Prostate gland (tissue), 2 donors: ENCODE measurements at regions not wholly inside any gene's neighbourhood (a gene's known extent, or its start where the extent isn't known, plus 50 kb on each side); places are given as distances from the start of the nearest gene placed in this dataset.
"Not testable (repeated sequence)": the region's sequence is repeated elsewhere in the genome, so short reads cannot be mapped to it uniquely, and the experiment has no call there.

ENCODE experiments used
- DNase-seq: peaks from one replicate; pipeline ENCODE4 v3.0.0-alpha.2; 2019; ENCODE audit warnings: low spot score
- H3K27ac ChIP-seq, 2 donors: fragments of 200-600 bp; sonication (generic); 2 replicates each; pipeline ENCODE4 v1.5.1; 2017 to 2019
- H3K27me3 ChIP-seq: fragments of 200-600 bp; sonication (generic); replicated peaks from 2 replicates; pipeline ENCODE4 v1.5.1; 2019; ENCODE audit not compliant: insufficient read depth
- H3K36me3 ChIP-seq, 2 donors: fragments of 200-600 bp; sonication (generic); 1 replicate in 1 of 2; 2 replicates in 1 of 2; pipeline versions ENCODE4 v1.5.1 to v1.8.1; 2017 to 2019
- H3K4me1 ChIP-seq: fragments of 200-600 bp; sonication (generic); replicated peaks from 2 replicates; pipeline ENCODE4 v1.5.1; 2019
- H3K4me3 ChIP-seq, 2 donors: fragments of 200-600 bp; sonication (generic); 2 replicates each; pipeline ENCODE4 v1.5.1; 2017 to 2019
- H3K9me3 ChIP-seq: fragments of 200-600 bp; sonication (generic); 2 replicates; pipeline ENCODE4 v1.5.1; 2017
- CTCF ChIP-seq, 4 experiments: fragments of 200-600 bp in 2 of 4; fragments of 450-650 bp in 2 of 4; sonication (generic) in 2 of 4; IDR thresholded peaks; 1 replicate in 3 of 4; 2 replicates in 1 of 4; pipeline ENCODE4 v1.5.1; 2016 to 2019; ENCODE audit warnings: antibody characterized with exemption in 4 of 4, mild to moderate bottlenecking in 2 of 4, moderate library complexity in 2 of 4
- POLR2A ChIP-seq: fragments of 450-650 bp; IDR thresholded peaks from one replicate; pipeline ENCODE4 v1.6.1; 2016; ENCODE audit warnings: antibody characterized with exemption, mild to moderate bottlenecking
- POLR2AphosphoS5 ChIP-seq: sonication (generic); formaldehyde crosslinking; IDR thresholded peaks from one replicate; pipeline ENCODE4 v1.6.1; 2017; ENCODE audit warnings: antibody characterized with exemption
- WGBS: methylation state at CpG from one replicate; pipeline ENCODE4 v1.1.5; 2018; 5-methylcytosine and 5-hydroxymethylcytosine counted together
- intact Hi-C: fragments of 100-400 bp; cut with DNase I; formaldehyde crosslinking; loops from one replicate; pipeline ENCODE4 v1.14.2; 2022

GRCh38 chr3:177402533-177402932, 205.3 kb upstream of the TBL1XR1 start:
- no peaks in the 10 kb centered on the region for H3K4me1 ChIP-seq
- no peak overlapping the region for H3K27ac ChIP-seq
- 91% methylated on average over 3 of the region's 3 CpGs for WGBS
- H3K36me3 ChIP-seq = no peaks in the 10 kb centered on the region
- H3K27me3 ChIP-seq = no peaks in the 10 kb centered on the region
- intact Hi-C loops = no loop called here
- no peak for DNase-seq
- TF ChIP-seq CTCF (IDR thresholded peaks at IDR 0.05) (no peak), POLR2A (no peak), POLR2AphosphoS5 (no peak)
- no peak overlapping the region for H3K4me3 ChIP-seq
- no peaks in the 10 kb centered on the region for H3K9me3 ChIP-seq

DNA sequence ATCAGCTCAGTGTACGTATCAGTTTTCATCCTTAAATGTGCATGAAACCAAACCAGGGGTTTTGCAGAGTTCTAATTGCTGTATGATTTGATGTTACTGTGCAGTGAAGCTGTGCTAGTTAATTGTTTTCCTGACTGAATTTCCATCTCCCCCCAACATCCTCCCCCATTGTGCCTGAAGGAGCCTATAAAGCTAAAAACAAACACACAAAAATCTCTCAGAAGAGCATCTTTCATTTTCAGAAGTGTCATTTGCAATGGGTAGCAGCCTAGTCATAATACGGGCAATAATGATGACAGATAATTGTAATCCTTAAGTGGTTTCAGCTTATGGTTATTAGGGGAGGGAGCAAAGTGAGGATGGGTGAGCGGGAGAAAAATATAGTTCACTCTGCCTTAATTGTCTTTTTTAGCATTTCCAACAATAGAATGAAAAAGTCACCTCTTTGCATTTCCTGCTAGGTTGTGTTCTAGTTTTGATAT, 207.9 kb upstream of the TBL1XR1 start:
- H3K9me3 ChIP-seq = no peaks in the 10 kb centered on the region
- 72% methylated on average over 3 of the region's 3 CpGs for WGBS
- H3K27me3 ChIP-seq = no peaks in the 10 kb centered on the region
- H3K4me3 ChIP-seq = no peak overlapping the region
- H3K4me1 ChIP-seq = no peaks in the 10 kb centered on the region
- H3K36me3 ChIP-seq = no peaks in the 10 kb centered on the region
- no peak overlapping the region for H3K27ac ChIP-seq
- TF ChIP-seq CTCF (IDR thresholded peaks at IDR 0.05) (no peak), POLR2AphosphoS5 (no peak), POLR2A (no peak)
- DNase-seq = no peak
- intact Hi-C loops = no loop called here

GRCh38 chr3:177410730-177411129, 213.4 kb upstream of the TBL1XR1 start:
- H3K27me3 ChIP-seq = no peaks in the 10 kb centered on the region
- TF ChIP-seq POLR2AphosphoS5 = peak; percentile 70
- no peak for TF ChIP-seq POLR2A
- TF ChIP-seq CTCF (IDR thresholded peaks at IDR 0.05) = no peak
- peak overlapping the region in 1 of 2 donors; percentile 12 for H3K27ac ChIP-seq
- H3K4me3 ChIP-seq = no peak overlapping the region
- 24% methylated on average over 4 of the region's 4 CpGs for WGBS
- DNase-seq = peak; percentile 59
- H3K36me3 ChIP-seq = no peaks in the 10 kb centered on the region
- intact Hi-C loops = no loop called here
- no peaks in the 10 kb centered on the region for H3K4me1 ChIP-seq
- H3K9me3 ChIP-seq = no peaks in the 10 kb centered on the region

- no peaks in the 10 kb centered on the region for H3K27me3 ChIP-seq
- 64% methylated on average over 3 of the region's 3 CpGs for WGBS
- H3K4me3 ChIP-seq = no peak overlapping the region
- peak overlapping the region in 1 of 2 donors; percentile 12 for H3K27ac ChIP-seq
- no peak for TF ChIP-seq POLR2AphosphoS5
- no peak for TF ChIP-seq CTCF (IDR thresholded peaks at IDR 0.05)
- TF ChIP-seq POLR2A = no peak
- no peaks in the 10 kb centered on the region for H3K36me3 ChIP-seq
- DNase-seq = no peak
- H3K4me1 ChIP-seq = no peaks in the 10 kb centered on the region
- intact Hi-C loops = no loop called here
- H3K9me3 ChIP-seq = no peaks in the 10 kb centered on the region
These were observed 213.9 kb upstream of the TBL1XR1 start for GRCh38 chr3:177411201-177411600.

DNA sequence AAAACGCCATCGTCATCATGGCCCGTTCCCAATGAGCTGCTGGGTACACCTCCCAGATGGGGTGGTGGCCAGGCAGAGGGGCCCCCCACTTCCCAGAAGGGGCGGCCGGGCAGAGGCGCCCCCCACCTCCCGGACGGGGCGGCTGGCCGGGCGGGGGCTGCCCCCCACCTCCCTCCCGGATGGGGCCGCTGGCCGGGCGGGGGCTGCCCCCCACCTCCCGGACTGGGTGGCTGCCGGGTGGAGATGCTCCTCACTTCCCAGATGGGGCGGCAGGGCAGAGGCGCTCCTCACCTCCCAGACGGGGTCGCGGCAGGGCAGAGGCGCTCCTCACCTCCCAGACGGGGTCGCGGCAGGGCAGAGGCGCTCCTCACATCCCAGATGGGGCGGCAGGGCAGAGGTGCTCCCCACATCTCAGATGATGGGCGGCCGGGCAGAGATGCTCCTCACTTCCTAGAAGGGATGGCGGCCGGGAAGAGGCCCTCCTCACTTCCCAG, 215.4 kb upstream of the TBL1XR1 start:
- not testable (repeated sequence) for DNase-seq

More for the DNA sequence above, 215.4 kb upstream of the TBL1XR1 start:
- intact Hi-C loops, H3K36me3 ChIP-seq, H3K9me3 ChIP-seq, H3K27me3 ChIP-seq, H3K4me3 ChIP-seq, H3K27ac ChIP-seq, H3K4me1 ChIP-seq: not testable (repeated sequence)
- WGBS = over 99% methylated on average over 21 of the region's 32 CpGs
